ENCODE measurements at regions not wholly inside any gene's neighbourhood (a gene's known extent, or its start where the extent isn't known, plus 50 kb on each side); places are given as distances from the start of the nearest gene placed in this dataset.

DNA sequence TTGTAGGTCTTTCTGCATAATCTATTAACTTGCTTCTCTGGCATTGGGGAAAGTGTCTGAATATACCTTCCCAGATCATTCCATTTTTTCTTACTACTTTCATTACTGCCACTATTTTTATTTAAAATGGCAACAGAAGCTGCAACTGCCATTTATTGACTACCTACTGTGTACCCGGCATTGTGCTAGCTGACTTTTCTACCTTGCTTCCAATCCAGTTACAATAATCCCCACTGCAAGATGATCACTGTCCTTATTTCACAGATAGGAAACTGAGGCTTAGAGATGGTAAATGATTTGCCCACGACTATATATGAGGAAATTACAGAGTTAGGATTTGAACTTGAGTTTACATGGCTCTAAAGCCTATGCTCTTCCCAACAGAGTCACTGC lies 129.0 kb downstream of the MAP3K7 start:
- TF ChIP-seq, protein P1, sequence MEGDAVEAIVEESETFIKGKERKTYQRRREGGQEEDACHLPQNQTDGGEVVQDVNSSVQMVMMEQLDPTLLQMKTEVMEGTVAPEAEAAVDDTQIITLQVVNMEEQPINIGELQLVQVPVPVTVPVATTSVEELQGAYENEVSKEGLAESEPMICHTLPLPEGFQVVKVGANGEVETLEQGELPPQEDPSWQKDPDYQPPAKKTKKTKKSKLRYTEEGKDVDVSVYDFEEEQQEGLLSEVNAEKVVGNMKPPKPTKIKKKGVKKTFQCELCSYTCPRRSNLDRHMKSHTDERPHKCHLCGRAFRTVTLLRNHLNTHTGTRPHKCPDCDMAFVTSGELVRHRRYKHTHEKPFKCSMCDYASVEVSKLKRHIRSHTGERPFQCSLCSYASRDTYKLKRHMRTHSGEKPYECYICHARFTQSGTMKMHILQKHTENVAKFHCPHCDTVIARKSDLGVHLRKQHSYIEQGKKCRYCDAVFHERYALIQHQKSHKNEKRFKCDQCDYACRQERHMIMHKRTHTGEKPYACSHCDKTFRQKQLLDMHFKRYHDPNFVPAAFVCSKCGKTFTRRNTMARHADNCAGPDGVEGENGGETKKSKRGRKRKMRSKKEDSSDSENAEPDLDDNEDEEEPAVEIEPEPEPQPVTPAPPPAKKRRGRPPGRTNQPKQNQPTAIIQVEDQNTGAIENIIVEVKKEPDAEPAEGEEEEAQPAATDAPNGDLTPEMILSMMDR (IDR thresholded peaks at IDR 0.05), result no peak
- TF ChIP-seq EZH2 (IDR thresholded peaks at IDR 0.05; ENCODE audit: borderline replicate concordance, insufficient read depth, low read depth, low read length, poor library complexity, severe bottlenecking), result no peak

Measured in B cell (primary cell).